ENCODE measurements at regions not wholly inside any gene's neighbourhood (a gene's known extent, or its start where the extent isn't known, plus 50 kb on each side); places are given as distances from the start of the nearest gene placed in this dataset.

GRCh38 chr12:91377436-91377835, 194.8 kb upstream of the DCN start:
- no peak for DNase-seq

GRCh38 chr12:91373086-91373485, 190.5 kb upstream of the DCN start:
- DNase-seq = no peak

- no peak for DNase-seq
Observed at GRCh38 chr12:91370086-91370868, 187.7 kb upstream of the DCN start.

- no peak for DNase-seq
Observed at GRCh38 chr12:91368613-91369012, 186.0 kb upstream of the DCN start.

GRCh38 chr12:91367234-91367849, 184.7 kb upstream of the DCN start:
- no peak for DNase-seq

- no peak for DNase-seq
Observed at GRCh38 chr12:91364471-91365184, 182.0 kb upstream of the DCN start.

- no peak for DNase-seq
Observed at GRCh38 chr12:91361864-91362263, 179.2 kb upstream of the DCN start.

- no peak for DNase-seq
Observed at GRCh38 chr12:91357381-91357780, 174.8 kb upstream of the DCN start.

GRCh38 chr12:91356405-91356804, 173.8 kb upstream of the DCN start:
- DNase-seq = no peak

- peak; percentile 42 for DNase-seq
Observed at GRCh38 chr12:91355150-91356006, 172.8 kb upstream of the DCN start.

- DNase-seq = no peak
Observed at GRCh38 chr12:91353266-91353665, 170.6 kb upstream of the DCN start.

GRCh38 chr12:91349476-91349875, 166.9 kb upstream of the DCN start:
- no peak for DNase-seq

- DNase-seq = no peak
Observed at GRCh38 chr12:91347481-91348214, 165.0 kb upstream of the DCN start.

- DNase-seq = no peak
Observed at GRCh38 chr12:91346827-91347226, 164.2 kb upstream of the DCN start.

GRCh38 chr12:91344408-91344807, 161.8 kb upstream of the DCN start:
- no peak for DNase-seq

GRCh38 chr12:91343010-91343409, 160.4 kb upstream of the DCN start:
- no peak for DNase-seq

- DNase-seq = no peak
Observed at GRCh38 chr12:91339106-91339505, 156.5 kb upstream of the DCN start.

GRCh38 chr12:91335699-91336098, 153.1 kb upstream of the DCN start:
- no peak for DNase-seq

GRCh38 chr12:91333966-91334365, 151.3 kb upstream of the DCN start:
- no peak for DNase-seq

- DNase-seq = no peak
Observed at GRCh38 chr12:91332302-91332701, 149.7 kb upstream of the DCN start.

- no peak for DNase-seq
Observed at GRCh38 chr12:91331371-91331770, 148.8 kb upstream of the DCN start.

- no peak for DNase-seq
Observed at GRCh38 chr12:91328451-91328850, 145.8 kb upstream of the DCN start.

Data from NCI-H226 (cell line).